Stimulated activated CD4-positive, alpha-beta T cell treated with anti-CD3 and anti-CD28 coated beads, Interleukin-15, amount 100 ng/mL, for 48 hours (primary cell): ENCODE measurements at regions not wholly inside any gene's neighbourhood (a gene's known extent, or its start where the extent isn't known, plus 50 kb on each side); places are given as distances from the start of the nearest gene placed in this dataset.
"Not testable (repeated sequence)": the region's sequence is repeated elsewhere in the genome, so short reads cannot be mapped to it uniquely, and the experiment has no call there.

Experiments
- DNase-seq, 2 donors: peaks; one replicate each; pipeline ENCODE4 v3.0.0-alpha.2; 2020; ENCODE audit warnings: low read depth in 2 of 2

- DNase-seq: no peak
Observed at GRCh38 chr6:3900744-3901336, 51.7 kb downstream of the FAM50B start.

DNA sequence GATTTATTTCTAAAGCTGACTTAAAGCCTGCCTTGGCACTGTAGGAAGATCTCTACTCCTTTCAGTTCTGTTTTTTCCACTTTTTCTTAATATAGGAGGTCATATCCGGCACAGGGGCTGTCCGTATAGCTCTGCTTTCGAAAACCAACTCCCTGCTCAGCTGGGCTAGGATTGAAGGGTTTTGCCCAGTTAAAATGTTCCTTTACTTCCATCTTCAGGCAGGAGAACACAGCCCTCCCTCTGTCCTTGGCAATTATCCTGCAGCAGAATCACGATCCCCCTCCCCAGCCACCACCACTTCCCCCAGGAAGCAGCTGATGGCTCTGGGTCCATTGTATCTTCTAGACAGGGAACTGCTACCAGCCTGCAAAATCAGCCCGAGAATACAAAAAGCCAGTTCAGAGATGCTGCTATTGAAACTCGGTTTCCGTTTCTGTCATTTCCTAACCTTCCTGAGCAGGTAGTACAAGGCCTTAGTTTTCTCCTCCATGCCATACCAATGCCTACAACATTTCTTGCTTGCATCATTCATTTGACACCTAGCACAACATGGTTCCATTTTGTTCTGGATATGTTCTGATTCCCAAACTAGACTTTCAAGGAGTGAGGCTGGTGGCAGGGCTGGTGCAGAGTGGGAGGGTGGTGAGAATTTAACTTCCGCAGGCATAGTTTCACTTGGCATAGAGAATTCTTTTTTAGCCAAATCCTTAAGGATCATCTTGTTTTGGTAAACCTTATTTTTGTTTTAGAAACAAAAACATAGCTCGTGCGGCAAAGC, 53.9 kb downstream of the FAM50B start:
- DNase-seq: no peak

DNA sequence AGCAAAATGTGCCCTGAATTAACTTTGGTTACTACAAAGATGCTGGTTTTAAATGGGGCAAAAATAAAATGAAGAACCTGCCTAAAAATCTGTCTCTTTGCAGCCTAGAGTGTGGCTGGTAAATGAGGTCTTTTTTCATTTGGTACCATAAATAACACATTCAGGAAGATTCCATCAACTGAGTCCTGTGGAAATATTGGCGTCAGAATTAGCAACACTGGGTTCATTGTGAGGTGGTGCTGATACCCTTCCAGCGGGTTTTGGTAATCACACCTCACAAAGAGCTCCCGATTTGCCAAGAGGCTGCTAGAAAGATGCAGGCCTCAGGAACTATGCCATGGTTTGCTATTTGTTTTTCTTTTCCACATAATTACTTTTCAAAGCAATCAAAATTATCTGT, 55.3 kb downstream of the FAM50B start:
- DNase-seq: no peak

GRCh38 chr6:3905945-3906845, 57.0 kb downstream of the FAM50B start:
- no peak for DNase-seq

GRCh38 chr6:3906846-3907151, 57.6 kb downstream of the FAM50B start:
- DNase-seq: no peak

- no peak for DNase-seq
Observed at GRCh38 chr6:3908223-3908622, 59.0 kb downstream of the FAM50B start.

DNA sequence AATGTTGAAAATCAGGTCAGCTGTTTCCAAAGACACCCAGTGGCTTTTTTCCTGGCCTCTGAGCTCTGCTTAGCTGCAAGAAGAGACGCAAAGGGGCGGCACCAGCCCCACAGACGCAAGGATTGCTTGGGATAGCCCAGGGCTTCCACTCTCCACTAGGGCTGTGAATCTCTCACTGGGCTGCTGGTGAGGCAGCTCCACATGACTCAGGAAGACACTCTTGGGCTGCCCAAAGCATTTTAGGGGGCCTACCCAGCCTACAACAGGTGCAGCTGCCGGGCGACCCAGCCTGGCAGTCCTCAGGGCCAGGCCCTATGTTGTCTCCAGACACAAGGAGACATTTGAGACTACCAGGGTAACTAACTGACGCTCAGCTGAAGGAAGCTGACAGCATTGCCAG, 59.8 kb downstream of the FAM50B start:
- DNase-seq: no peak

- DNase-seq: no peak
Observed at GRCh38 chr6:3910106-3910663, 61.0 kb downstream of the FAM50B start.

- no peak for DNase-seq
Observed at GRCh38 chr6:3911130-3911529, 62.0 kb downstream of the FAM50B start.

- no peak for DNase-seq
Observed at GRCh38 chr6:3911614-3912336, 62.6 kb downstream of the FAM50B start.

DNA sequence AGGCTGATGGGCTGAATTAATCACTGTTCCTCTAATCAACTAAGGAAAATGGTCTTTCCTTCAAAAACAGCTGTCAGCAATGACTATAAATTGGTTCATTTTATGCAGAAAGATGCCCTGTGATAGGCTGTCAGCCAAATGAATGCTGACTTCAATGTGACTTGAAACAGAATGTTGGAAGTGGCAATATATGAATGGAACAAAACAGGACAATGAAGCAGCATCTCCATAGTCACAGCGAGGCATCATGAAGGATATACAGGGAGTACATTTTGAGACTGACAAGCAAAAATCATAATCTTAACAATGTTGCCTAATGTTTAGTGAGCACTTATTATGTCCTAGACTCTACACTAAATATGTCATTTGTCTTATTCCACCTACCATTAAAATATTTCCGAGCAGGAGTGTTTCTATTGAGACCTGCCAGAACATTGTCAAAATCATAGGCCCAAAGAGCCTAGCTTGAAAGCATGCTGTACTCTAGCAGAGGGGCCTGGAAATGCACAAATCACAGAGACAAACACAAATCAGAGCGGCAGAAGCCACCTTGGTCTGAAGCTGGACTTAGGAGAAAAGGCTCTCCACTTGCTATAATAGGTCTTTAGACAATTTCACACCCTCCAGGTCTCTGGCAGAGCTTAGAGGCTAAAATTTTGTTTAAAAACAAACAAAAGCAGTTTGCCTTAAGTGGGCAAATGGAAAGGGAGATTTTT, 63.3 kb downstream of the FAM50B start:
- no peak for DNase-seq

DNA sequence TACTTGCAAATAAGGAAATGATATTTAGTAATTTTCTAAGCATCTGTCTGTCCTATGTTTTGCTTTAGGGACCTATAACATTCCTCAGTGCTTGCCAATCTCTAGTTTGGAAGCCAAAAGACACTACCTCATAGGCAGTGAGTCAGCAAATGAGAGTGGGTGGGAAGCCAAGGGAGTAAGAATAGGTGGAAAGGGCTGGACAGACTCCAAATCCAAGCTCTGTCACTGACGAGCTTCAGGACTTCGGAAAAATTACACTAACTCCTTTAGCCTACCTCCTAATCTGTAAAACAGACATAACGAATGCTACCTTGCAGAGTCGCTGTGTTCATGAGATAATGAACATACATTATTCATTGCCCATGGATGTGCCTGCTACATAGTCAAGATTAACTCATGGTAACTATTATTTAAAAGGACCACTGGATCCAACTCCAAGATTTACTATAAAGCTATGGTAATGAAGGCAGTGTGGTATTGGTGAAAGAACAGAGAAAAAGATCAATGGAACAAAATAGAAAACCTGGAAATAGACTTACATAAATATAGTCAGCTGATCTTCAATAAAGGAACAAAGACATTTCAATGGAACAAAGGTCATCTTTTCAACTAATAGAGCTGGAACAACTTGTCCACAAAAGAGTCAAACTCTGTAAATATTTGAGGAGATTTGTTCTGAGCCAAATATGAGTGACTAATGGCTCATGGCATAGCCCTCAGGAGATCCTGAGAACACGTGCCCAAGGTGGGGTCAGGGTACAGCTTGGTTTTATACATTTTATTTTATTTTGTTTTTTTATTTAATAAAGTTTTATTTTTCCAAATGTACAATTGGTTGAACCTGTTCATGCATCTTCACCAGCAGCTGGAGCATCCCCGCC, 64.1 kb downstream of the FAM50B start:
- DNase-seq: no peak

DNA sequence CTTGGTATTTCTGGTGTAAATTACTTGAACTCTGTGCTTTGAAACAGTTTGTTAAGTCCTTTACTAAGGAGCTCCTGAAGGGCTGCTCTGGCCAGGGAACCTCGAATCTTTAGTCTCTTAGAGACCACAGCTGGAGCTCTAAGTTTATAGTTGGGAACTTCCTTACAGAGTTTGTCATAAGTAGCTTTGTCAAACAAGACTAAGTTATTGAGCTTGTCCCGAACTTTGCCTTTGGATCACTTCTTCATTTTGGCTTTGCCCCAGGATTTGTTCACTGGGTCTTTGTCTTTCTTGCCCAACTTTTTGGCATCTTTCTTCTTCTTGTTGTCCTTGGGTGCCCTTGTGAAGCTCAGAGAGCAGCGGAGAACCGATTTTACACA, 64.8 kb downstream of the FAM50B start:
- no peak for DNase-seq

- DNase-seq: peak in 1 of 2 donors; percentile 5
Observed at GRCh38 chr6:3915076-3915791, 66.1 kb downstream of the FAM50B start.

- no peak for DNase-seq
Observed at GRCh38 chr6:3916211-3916610, 67.0 kb downstream of the FAM50B start.

DNA sequence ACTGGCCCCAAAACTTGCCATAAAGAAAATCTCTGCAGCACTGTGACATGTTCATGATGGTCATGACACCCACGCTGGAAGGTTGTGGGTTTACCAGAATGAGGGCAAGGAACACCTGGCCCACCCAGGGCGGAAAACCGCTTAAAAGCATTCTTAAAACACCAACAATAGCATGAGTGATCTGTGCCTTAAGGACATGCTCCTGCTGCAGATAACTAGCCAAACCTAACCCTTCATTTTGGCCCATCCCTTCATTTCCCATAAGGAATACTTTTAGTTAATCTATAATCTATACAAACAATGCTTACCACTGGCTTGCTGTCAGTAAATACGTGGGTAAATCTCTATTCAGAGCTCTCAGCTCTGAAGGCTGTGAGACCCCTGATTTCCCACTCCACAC, 67.6 kb downstream of the FAM50B start:
- not testable (repeated sequence) for DNase-seq

DNA sequence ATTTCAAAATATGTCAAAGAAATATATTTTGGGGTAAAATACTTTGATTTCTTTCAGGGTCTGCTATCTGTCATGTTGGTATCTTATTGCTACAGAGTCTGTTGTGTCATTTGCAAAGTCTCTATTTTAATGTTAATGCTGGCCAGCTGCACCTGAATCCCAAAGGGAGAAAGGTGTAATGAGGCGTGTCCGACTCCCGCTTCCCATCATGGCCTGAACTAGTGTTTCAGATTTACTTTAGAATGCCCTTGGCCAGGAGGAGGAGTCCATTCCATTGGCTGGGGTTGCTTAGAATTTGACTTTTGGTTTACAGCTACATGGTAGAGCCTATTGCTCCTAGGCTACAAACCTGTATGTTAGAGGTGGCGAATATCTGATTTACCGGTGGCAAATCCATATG, 69.3 kb downstream of the FAM50B start:
- no peak for DNase-seq

- DNase-seq: no peak
Observed at GRCh38 chr6:3919130-3919628, 70.0 kb downstream of the FAM50B start.

DNA sequence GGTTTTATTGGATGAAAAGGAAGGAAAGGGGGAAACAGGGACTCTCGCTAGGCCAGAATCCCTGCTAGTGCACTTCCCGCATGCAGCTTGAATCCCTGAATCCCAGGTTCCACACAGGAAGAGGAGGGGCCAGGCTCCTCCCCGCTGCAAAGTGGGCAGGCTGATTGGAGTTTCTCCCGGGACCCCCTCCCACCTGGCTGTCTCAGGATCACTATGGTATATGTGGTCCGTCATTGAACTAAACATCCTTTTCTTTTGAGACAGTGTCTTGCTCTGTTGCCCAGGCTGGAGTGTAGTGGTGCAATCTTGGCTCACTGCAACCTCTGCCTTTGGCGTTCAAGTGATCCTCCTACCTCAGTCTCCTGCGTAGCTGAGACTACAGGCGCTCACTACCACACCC, 70.7 kb downstream of the FAM50B start:
- DNase-seq: no peak
